CD14-positive monocyte (primary cell): ENCODE measurements at regions not wholly inside any gene's neighbourhood (a gene's known extent, or its start where the extent isn't known, plus 50 kb on each side); places are given as distances from the start of the nearest gene placed in this dataset.

ENCODE experiments used
- DNase-seq, 3 donors: peaks; one replicate each; pipeline ENCODE4 v3.0.0-alpha.2; 2011 to 2022
- H2AFZ ChIP-seq: 2 replicates; pipeline ENCODE4 v1.6.0; 2012; ENCODE audit warnings: mild to moderate bottlenecking, low read depth, low read length, inconsistent platforms; ENCODE audit not compliant: insufficient read depth, poor library complexity, severe bottlenecking
- H3K27ac ChIP-seq, 2 donors: 1 replicate in 1 of 2; 2 replicates in 1 of 2; pipeline ENCODE4 v1.5.1; 2012 to 2013; ENCODE audit warnings: low read length in 2 of 2, control low read depth in 1 of 2, inconsistent platforms in 1 of 2, low read depth in 1 of 2, mild to moderate bottlenecking in 1 of 2
- H3K27me3 ChIP-seq, 2 donors: one replicate each; pipeline versions ENCODE4 v1.6.0 to v1.6.1; 2011 to 2013; ENCODE audit warnings: low read length in 2 of 2; ENCODE audit not compliant: control insufficient read depth in 2 of 2, insufficient read depth in 2 of 2
- H3K36me3 ChIP-seq, 2 donors: replicated peaks in 1 of 2; 1 replicate in 1 of 2; 2 replicates in 1 of 2; pipeline versions ENCODE4 v1.5.1 to v1.6.1; 2012 to 2013; ENCODE audit warnings: low read length in 2 of 2, control low read depth in 1 of 2, inconsistent platforms in 1 of 2, mild to moderate bottlenecking in 1 of 2; ENCODE audit not compliant: insufficient read depth in 2 of 2, control insufficient read depth in 1 of 2
- H3K4me1 ChIP-seq, 2 donors: 1 replicate in 1 of 2; 2 replicates in 1 of 2; pipeline versions ENCODE4 v1.5.1 to v1.6.1; 2012 to 2013; ENCODE audit warnings: low read length in 2 of 2, control low read depth in 1 of 2, inconsistent platforms in 1 of 2, mild to moderate bottlenecking in 1 of 2, moderate library complexity in 1 of 2; ENCODE audit not compliant: insufficient read depth in 2 of 2, control insufficient read depth in 1 of 2
- H3K4me2 ChIP-seq: replicated peaks from 2 replicates; pipeline ENCODE3; 2012; ENCODE audit warnings: low read length, moderate library complexity, mild to moderate bottlenecking; ENCODE audit not compliant: poor library complexity, severe bottlenecking; ENCODE audit errors: extremely low read depth
- H3K4me3 ChIP-seq, 3 experiments: fragments of 200-600 bp in 1 of 3; sonication (generic) in 1 of 3; replicated peaks in 1 of 3; 1 replicate in 2 of 3; 2 replicates in 1 of 3; pipeline ENCODE4 v1.5.1; 2011 to 2013; ENCODE audit warnings: low read length in 3 of 3, mild to moderate bottlenecking in 3 of 3, control low read depth in 2 of 3, low read depth in 2 of 3, inconsistent platforms in 1 of 3, moderate library complexity in 1 of 3
- H3K79me2 ChIP-seq: 2 replicates; pipeline ENCODE4 v1.6.0; 2012; ENCODE audit warnings: mild to moderate bottlenecking, control low read depth, inconsistent platforms, low read length, moderate library complexity; ENCODE audit not compliant: insufficient read depth
- H3K9ac ChIP-seq: 2 replicates; pipeline ENCODE4 v1.6.0; 2017; ENCODE audit warnings: low read length, mild to moderate bottlenecking; ENCODE audit not compliant: insufficient read depth, poor library complexity, severe bottlenecking
- H3K9me3 ChIP-seq, 2 donors: replicated peaks in 1 of 2; 1 replicate in 1 of 2; 2 replicates in 1 of 2; pipeline versions ENCODE4 v1.5.1 to v1.6.1; 2012 to 2013; ENCODE audit warnings: low read length in 2 of 2, control low read depth in 1 of 2; ENCODE audit not compliant: control insufficient read depth in 1 of 2, insufficient read depth in 1 of 2
- H4K20me1 ChIP-seq: 2 replicates; pipeline ENCODE4 v1.6.0; 2012; ENCODE audit warnings: mild to moderate bottlenecking, low read length, control low read depth, moderate library complexity; ENCODE audit not compliant: insufficient read depth
- H3K27ac Mint-ChIP-seq, 7 donors: one replicate each; pipeline ENCODE4 v1.8.0; 2020; ENCODE audit warnings: mild to moderate bottlenecking in 7 of 7, mixed read lengths in 7 of 7, moderate library complexity in 6 of 7, inconsistent platforms in 2 of 7
- H3K27me3 Mint-ChIP-seq, 3 donors: one replicate each; pipeline ENCODE4 v1.8.0; 2021 to 2022; ENCODE audit warnings: low read depth in 3 of 3, mild to moderate bottlenecking in 3 of 3, mixed read lengths in 3 of 3, moderate library complexity in 3 of 3, inconsistent platforms in 1 of 3
- H3K36me3 Mint-ChIP-seq, 2 donors: one replicate each; pipeline ENCODE4 v1.8.0; 2020; ENCODE audit warnings: mixed read lengths in 2 of 2, inconsistent platforms in 1 of 2, mild to moderate bottlenecking in 1 of 2
- H3K4me1 Mint-ChIP-seq: one replicate; pipeline ENCODE4 v1.8.0; 2020; ENCODE audit warnings: mild to moderate bottlenecking, mixed read lengths
- H3K4me3 Mint-ChIP-seq, 2 donors: one replicate each; pipeline ENCODE4 v1.8.0; 2020; ENCODE audit warnings: mild to moderate bottlenecking in 2 of 2, mixed read lengths in 2 of 2, moderate library complexity in 1 of 2
- H3K9me3 Mint-ChIP-seq, 7 donors: one replicate each; pipeline ENCODE4 v1.8.0; 2020 to 2022; ENCODE audit warnings: mixed read lengths in 7 of 7, mild to moderate bottlenecking in 6 of 7, moderate library complexity in 6 of 7, inconsistent platforms in 2 of 7
- WGBS: methylation state at CpG from one replicate; pipeline ENCODE4 v1.1.5; 2013; ENCODE audit warnings: missing lambda C conversion rate; ENCODE audit not compliant: insufficient coverage; 5-methylcytosine and 5-hydroxymethylcytosine counted together
- intact Hi-C, 2 donors: fragments of 100-400 bp; cut with micrococcal nuclease; formaldehyde crosslinking; loops; one replicate each; pipeline versions ENCODE4 v1.15.0 to v1.15.1; 2023
- TF ChIP-seq, protein P1 (sequence below): fragments of 200-600 bp; IDR thresholded peaks from one replicate; pipeline ENCODE4 v1.8.0; 2022; ENCODE audit warnings: antibody characterized with exemption, mild to moderate bottlenecking

- Mint-ChIP-seq H3K4me3 (peak overlapping the region in 1 of 2 donors; percentile 17), H3K36me3 (no peaks in the 10 kb centered on the region), H3K27me3 (peaks cover 13 to 20% (median 16%) of the 10 kb centered on the region in 3 donors), H3K9me3 (peaks cover 0 to 5% (median 0%) of the 10 kb centered on the region in 7 donors), H3K4me1 (no peaks in the 10 kb centered on the region), H3K27ac (no peak overlapping the region)
- Histone ChIP-seq H3K79me2 (no peaks in the 10 kb centered on the region), H3K9ac (no peak overlapping the region), H2AFZ (no peak overlapping the region), H3K9me3 (no peaks in the 10 kb centered on the region), H3K27ac (no peak overlapping the region), H3K4me3 (no peak overlapping the region), H3K27me3 (peaks cover 2 to 11% of the 10 kb centered on the region in 2 donors), H3K4me2 (no peak overlapping the region), H3K4me1 (no peaks in the 10 kb centered on the region), H3K36me3 (no peaks in the 10 kb centered on the region), H4K20me1 (no peaks in the 10 kb centered on the region)
- no peak for DNase-seq
- WGBS, result 51% methylated on average over 7 of the region's 11 CpGs
- TF ChIP-seq, protein P1, sequence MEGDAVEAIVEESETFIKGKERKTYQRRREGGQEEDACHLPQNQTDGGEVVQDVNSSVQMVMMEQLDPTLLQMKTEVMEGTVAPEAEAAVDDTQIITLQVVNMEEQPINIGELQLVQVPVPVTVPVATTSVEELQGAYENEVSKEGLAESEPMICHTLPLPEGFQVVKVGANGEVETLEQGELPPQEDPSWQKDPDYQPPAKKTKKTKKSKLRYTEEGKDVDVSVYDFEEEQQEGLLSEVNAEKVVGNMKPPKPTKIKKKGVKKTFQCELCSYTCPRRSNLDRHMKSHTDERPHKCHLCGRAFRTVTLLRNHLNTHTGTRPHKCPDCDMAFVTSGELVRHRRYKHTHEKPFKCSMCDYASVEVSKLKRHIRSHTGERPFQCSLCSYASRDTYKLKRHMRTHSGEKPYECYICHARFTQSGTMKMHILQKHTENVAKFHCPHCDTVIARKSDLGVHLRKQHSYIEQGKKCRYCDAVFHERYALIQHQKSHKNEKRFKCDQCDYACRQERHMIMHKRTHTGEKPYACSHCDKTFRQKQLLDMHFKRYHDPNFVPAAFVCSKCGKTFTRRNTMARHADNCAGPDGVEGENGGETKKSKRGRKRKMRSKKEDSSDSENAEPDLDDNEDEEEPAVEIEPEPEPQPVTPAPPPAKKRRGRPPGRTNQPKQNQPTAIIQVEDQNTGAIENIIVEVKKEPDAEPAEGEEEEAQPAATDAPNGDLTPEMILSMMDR, result no peak
- intact Hi-C loops, result no loop called here
Observed at GRCh38 chr17:65438173-65438572, 123.3 kb downstream of the AXIN2 start.

GRCh38 chr17:65436871-65437270 lies 124.6 kb downstream of the AXIN2 start:
- H3K27ac ChIP-seq, result no peak overlapping the region
- peaks cover 2 to 11% of the 10 kb centered on the region in 2 donors for H3K27me3 ChIP-seq
- H3K9me3 ChIP-seq, result peaks cover 3 to 6% of the 10 kb centered on the region in 2 donors
- no peaks in the 10 kb centered on the region for H4K20me1 ChIP-seq
- H3K4me2 ChIP-seq, result no peak overlapping the region
- no peaks in the 10 kb centered on the region for H3K79me2 ChIP-seq
- no peaks in the 10 kb centered on the region for H3K4me1 ChIP-seq
- H2AFZ ChIP-seq, result no peak overlapping the region
- H3K36me3 ChIP-seq, result no peaks in the 10 kb centered on the region
- Mint-ChIP-seq H3K4me3 (no peak overlapping the region), H3K36me3 (no peaks in the 10 kb centered on the region), H3K27ac (no peak overlapping the region), H3K9me3 (peaks cover 2 to 14% (median 5%) of the 10 kb centered on the region in 7 donors), H3K4me1 (no peaks in the 10 kb centered on the region), H3K27me3 (peaks cover 13 to 20% (median 16%) of the 10 kb centered on the region in 3 donors)
- intact Hi-C loops, result no loop called here
- H3K9ac ChIP-seq, result no peak overlapping the region
- no peak overlapping the region for H3K4me3 ChIP-seq
- 78% methylated on average over 5 of the region's 10 CpGs for WGBS
- TF ChIP-seq, protein P1, result no peak
- no peak for DNase-seq
